Stimulated activated CD8-positive, alpha-beta memory T cell treated with anti-CD3 and anti-CD28 coated beads, Interleukin-12 subunit alpha, Interleukin-12 subunit beta, amount 100 ng/mL, for 24 hours (primary cell): ENCODE measurements at regions not wholly inside any gene's neighbourhood (a gene's known extent, or its start where the extent isn't known, plus 50 kb on each side); places are given as distances from the start of the nearest gene placed in this dataset.
"Not testable (repeated sequence)": the region's sequence is repeated elsewhere in the genome, so short reads cannot be mapped to it uniquely, and the experiment has no call there.

Experiments
- DNase-seq: peaks from one replicate; pipeline ENCODE4 v3.0.0-alpha.2; 2020; ENCODE audit errors: extremely low read depth

- DNase-seq, result no peak
These were observed 900.4 kb upstream of the AUTS2 start for GRCh38 chr7:68697796-68698280.

DNA sequence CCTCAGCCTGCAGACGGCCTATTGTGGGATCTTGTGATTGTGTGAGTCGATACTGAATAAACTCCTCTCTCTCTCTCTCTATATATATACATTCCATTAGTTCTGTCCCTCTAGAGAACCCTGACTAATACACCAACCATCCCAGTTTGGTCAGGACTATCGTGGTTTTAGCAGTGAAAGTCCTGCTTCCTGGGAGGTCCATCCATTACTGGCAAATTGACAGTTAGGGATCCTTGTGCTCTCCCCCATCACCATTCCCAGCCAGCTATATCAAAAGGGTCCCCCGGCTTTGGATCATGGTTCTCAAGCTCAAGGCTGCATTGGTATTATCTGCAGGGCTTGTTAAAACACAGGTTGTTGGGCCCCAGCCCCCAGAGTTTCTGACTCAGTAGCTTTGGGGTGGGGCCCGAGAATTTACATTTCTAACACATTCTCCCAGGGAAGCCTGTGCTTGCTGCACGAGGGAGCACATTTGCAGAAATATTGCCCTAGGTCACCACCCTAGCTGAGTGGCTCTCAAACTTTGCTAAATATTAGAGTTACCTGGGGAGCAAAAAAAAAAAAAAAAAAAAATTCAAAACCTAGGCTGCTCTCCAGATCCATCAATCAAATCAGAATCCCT is 899.1 kb upstream of the AUTS2 start:
- DNase-seq, result no peak

DNA sequence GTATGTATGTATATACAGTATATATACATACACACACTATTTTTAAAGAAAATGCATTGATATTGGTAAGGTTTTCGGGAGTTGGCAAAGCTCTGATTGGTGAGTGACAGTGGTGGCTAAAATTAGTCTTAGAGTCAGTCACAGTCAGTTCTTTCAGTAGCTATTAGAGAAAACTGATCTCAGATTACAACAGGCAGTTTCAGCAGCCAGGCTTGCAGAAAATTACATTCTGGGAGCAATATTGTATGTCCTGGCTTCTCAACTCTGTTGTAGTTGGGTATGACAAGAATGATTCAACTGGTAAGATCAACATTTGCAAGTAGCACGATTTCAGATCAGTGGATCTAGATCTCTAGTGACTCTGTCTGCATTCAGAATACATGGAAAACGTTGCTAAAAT is 897.9 kb upstream of the AUTS2 start:
- DNase-seq, result no peak

GRCh38 chr7:68706291-68706690 is 892.0 kb upstream of the AUTS2 start:
- no peak for DNase-seq

- no peak for DNase-seq
These were observed 891.1 kb upstream of the AUTS2 start for GRCh38 chr7:68707159-68707558.

DNA sequence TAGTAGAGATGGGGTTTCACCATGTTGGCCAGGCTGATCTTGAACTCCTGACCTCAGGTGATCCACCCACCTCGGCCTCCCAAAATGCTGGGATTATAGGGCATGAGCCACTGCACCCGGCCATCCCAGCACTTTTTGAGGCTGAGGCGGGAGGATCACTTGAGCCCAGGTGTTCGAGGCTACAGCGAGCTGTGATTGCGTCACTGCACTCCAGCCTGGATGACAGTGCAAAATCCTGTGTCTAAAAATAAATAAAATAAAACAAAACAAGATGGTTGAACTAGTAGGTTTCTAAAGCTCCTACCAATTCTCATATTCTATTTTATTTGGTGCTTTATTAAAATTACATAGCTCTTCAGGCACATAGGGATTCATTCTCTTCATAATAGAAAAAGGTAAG is 890.3 kb upstream of the AUTS2 start:
- DNase-seq, result no peak

- no peak for DNase-seq
These were observed 885.2 kb upstream of the AUTS2 start for GRCh38 chr7:68712956-68713495.

DNA sequence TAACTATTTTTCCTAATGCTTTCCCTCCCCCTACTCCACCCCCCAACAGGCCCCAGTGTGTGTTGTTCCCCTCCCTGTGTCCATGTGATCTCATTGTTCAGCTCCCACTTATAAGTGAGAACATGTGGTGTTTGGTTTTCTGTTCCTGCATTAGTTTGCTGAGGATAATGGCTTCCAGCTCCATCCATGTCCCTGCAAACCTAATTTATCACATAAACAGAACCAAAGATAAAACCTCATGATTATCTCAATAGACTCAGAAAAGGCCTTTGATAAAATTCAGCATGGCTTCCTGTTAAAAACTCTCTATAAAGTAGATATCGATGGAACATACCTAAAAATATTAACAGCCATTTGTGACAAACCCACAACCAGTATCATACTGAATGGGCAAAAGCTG is 884.1 kb upstream of the AUTS2 start:
- not testable (repeated sequence) for DNase-seq

- no peak for DNase-seq
These were observed 882.4 kb upstream of the AUTS2 start for GRCh38 chr7:68715907-68716306.

DNA sequence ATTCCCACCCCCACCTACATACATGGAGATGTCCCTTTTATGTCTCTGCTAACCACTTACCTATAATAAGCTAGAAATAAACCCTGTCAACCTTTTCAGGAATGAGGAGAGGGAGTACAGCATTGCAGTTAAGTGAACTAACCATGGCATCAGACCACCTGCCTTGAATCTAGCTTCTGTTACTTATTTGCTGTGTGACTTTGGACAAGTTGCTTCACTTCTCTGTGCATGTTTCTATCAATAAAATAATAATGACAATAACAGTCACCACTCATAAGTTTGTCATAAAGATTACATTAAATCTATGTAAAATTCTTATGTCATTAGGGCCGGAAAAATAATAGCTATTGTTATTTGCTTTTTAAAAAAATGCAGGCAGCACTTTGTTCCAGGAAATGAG is 881.1 kb upstream of the AUTS2 start:
- DNase-seq, result no peak

DNA sequence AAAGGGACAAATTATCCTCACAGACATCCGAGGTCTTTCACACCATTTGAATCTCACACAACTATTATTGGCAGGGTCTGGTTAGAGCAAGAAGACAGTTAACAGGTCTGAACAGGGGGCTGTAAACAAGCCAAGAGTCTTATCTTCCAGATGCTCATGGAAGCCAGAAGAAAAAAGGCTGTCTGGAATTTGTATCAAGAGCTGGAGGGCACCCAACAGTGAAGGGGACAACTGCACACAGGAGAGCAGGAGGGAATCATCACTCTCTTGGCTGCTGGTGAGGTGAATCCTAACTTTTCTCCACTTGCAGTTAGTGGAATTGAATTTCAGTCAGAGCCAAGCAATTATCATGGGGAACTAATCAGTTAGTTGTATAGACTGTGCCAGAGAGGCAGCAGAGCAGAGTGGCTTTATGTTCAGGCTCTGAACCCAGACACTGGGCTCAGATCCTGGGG is 880.2 kb upstream of the AUTS2 start:
- no peak for DNase-seq

- DNase-seq, result no peak
These were observed 877.6 kb upstream of the AUTS2 start for GRCh38 chr7:68720697-68721096.

GRCh38 chr7:68722044-68722443 is 876.2 kb upstream of the AUTS2 start:
- DNase-seq, result no peak

- DNase-seq, result no peak
These were observed 873.3 kb upstream of the AUTS2 start for GRCh38 chr7:68724965-68725364.

DNA sequence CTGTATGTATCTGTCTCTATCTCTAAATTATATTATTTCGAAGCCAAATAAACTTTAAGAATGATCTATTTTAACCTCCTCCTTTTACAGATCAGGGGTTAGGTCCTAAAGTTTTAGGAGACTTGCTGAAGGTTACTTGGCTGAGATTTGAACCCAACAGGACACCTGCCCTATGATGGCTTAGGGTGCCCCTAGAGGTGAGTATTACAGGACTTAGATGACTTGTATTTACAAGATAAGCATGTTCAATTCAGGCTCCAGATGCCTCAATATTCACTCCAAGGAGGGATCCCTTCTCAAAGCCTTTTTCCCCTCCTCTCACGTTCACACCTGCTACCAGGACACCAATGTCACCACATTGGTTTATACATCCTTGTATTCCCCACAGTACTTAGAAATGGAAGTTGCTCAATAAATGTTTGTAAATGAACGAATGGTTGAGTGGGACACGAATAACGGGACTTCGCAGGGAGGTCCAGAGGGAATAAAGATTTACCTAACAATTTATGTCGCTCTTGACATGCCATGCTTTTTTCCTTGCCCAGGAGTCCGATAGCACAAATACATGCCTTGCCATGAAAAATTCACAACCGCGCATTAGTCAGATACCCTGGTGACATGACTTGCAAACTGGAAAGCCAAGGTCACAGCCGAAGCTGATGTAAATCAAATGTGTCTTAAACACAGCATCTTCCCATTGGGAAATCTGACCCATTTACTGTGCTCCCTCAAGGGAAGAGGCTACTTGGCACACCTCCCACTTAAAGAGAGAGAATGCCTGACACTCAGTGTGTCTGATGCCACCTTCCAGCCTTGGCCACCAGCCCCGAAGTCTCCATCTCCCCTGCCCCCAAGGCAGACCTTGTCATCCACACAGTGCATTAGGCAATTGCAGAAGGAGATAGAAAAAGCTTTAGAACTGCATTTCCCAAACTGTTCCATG is 872.2 kb upstream of the AUTS2 start:
- DNase-seq, result no peak

GRCh38 chr7:68728720-68729119 is 869.6 kb upstream of the AUTS2 start:
- DNase-seq, result not testable (repeated sequence)

DNA sequence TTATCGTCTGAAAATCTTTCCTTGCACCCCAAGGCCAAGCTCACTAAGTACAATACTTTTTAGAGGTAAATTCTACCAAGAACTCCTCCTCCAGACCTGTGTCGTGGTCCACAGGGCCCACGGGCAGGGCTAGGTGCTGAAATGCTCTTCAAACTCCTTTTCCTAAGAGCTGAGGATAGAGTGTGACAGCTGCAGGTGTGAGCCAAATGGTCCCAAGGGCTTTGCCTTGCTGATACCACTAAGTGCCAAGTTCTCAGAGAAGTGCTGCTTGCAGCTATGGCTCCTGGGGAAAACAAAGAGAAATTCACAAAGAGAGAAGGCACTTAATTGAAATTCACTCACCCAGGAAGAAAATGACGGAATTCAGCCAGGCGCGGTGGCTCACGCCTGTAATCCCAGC is 868.9 kb upstream of the AUTS2 start:
- DNase-seq, result no peak

DNA sequence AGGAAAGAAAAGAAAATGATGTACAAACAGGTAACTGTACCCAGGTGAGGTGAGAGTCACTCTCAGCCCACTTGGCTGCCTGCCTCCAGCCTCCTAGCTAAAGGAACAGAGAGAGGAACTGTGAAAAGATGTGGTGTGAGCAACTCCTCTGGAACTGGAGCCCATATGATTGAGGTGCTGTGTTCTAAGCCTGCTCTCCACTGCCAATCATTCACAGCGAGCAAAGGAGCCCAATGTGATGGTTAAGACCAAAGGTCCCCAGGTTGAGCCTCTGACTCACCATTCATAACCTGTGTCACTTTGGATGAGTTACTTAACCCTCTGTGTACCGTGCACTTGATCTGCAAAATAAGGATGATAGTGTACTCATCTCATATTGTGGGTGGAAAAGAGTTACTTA is 868.1 kb upstream of the AUTS2 start:
- DNase-seq, result no peak

GRCh38 chr7:68730964-68731363 is 867.3 kb upstream of the AUTS2 start:
- no peak for DNase-seq

GRCh38 chr7:68733219-68734153 is 864.8 kb upstream of the AUTS2 start:
- no peak for DNase-seq

DNA sequence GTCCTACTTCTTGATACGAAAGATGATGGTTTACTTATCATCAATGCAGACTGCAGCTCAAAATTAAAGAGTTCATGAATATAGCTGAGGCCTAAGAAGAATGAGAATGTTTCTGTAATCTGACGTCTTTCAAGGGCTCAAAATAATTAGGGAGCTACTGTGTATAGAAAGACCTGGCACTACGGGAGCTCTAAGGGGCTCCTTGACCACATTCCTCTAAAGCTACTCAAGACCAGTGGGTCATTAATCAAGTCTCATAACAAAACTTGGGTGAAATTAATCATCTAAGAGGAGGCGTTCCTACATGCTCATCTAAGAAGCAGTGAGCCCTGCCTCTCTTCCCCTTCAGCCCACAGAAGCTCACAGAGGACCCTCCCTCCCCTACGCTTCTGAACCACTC is 863.8 kb upstream of the AUTS2 start:
- no peak for DNase-seq

DNA sequence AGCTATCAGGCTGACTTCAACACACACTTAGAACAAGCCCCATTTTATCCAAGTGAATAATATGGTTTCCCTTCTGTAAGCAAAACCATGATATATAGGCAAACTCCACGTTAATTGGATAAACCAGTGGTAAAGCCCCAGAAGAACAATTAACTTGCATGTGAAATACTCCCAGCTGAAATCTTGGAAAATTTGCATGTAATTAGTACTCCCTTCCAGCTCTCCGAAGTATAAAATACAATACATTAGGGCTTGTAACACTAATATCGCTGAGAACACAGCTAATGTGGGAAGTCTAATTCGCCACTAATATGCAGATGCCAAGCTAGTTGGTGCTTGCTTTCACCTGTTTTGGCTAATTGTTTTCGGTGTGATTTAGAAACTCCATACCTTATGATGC is 859.0 kb upstream of the AUTS2 start:
- DNase-seq, result no peak
